Keratinocyte (primary cell): ENCODE measurements at regions not wholly inside any gene's neighbourhood (a gene's known extent, or its start where the extent isn't known, plus 50 kb on each side); places are given as distances from the start of the nearest gene placed in this dataset.

Experiments
- EZH2 ChIP-seq: IDR thresholded peaks from one replicate; pipeline ENCODE4 v1.6.1; 2012; ENCODE audit warnings: inconsistent platforms, mild to moderate bottlenecking, low read length, moderate library complexity
- TF ChIP-seq, protein P1 (sequence below), 3 experiments: IDR thresholded peaks in 1 of 3; conservative IDR thresholded peaks in 1 of 3; optimal IDR thresholded peaks in 1 of 3; 2 replicates in 2 of 3; 3 replicates in 1 of 3; pipeline versions ENCODE3 to v1.5.1; 2011; ENCODE audit warnings: low read length in 3 of 3, mild to moderate bottlenecking in 3 of 3, moderate library complexity in 2 of 3, control low read depth in 1 of 3, inconsistent platforms in 1 of 3; ENCODE audit not compliant: insufficient read depth in 2 of 3; ENCODE audit errors: extremely low read depth in 1 of 3

DNA sequence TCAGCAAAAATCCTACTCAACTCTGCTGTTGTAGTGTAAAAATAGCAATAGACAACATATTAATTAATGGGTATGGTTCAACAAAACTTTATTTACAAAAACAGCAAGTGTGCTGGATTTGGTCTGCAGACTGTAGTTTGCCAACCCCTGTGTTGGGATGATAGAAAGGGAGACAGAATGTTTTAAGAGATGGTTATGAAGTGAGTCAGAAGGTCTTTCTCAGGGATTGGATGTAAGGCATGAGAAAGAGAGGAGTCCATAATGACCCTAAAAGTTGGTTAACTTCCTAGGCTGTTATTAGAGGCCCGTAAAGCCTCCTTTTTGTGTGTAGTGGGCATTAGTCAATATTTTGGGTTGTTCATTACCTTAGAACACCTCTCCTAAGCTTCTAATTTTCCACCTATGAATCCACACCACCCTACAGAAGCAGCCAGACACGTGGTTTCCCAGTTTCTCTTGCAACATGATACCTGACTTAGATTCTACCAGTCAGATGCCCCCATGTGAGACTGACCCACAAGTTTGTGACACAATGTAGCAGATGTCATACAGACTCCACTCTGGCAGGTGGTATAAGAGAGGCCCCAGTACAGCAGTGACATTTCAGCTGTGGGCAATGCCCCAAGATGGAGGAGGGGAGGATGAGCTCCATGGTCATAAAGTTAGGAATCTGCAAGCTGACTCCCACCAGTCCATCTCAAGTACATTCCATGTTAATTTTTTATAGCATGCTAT, 1015.6 kb downstream of the KCNMA1 start:
- TF ChIP-seq, protein P1, sequence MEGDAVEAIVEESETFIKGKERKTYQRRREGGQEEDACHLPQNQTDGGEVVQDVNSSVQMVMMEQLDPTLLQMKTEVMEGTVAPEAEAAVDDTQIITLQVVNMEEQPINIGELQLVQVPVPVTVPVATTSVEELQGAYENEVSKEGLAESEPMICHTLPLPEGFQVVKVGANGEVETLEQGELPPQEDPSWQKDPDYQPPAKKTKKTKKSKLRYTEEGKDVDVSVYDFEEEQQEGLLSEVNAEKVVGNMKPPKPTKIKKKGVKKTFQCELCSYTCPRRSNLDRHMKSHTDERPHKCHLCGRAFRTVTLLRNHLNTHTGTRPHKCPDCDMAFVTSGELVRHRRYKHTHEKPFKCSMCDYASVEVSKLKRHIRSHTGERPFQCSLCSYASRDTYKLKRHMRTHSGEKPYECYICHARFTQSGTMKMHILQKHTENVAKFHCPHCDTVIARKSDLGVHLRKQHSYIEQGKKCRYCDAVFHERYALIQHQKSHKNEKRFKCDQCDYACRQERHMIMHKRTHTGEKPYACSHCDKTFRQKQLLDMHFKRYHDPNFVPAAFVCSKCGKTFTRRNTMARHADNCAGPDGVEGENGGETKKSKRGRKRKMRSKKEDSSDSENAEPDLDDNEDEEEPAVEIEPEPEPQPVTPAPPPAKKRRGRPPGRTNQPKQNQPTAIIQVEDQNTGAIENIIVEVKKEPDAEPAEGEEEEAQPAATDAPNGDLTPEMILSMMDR (optimal IDR thresholded peaks at IDR 0.05 in 1 of 3, IDR thresholded peaks at IDR 0.05 in 1 of 3, conservative IDR thresholded peaks at IDR 0.05 in 1 of 3; ENCODE audit: extremely low read depth in 1 of 3, insufficient read depth in 2 of 3, low read length in 3 of 3) = no peak
- TF ChIP-seq EZH2 = no peak
